OCI-LY7 (cell line): ENCODE measurements at regions not wholly inside any gene's neighbourhood (a gene's known extent, or its start where the extent isn't known, plus 50 kb on each side); places are given as distances from the start of the nearest gene placed in this dataset.

ENCODE experiments used
- BruUV-seq: library from RNA; stranded (reverse); fragments of 400-500 nt; replicated peaks from 2 replicates; lab custom pipeline; 2021; lab: Mats Ljungman, UMichigan
- CTCF ChIA-PET: fragments of 300-600 bp; sonication (Branson Sonifier 250); formaldehyde crosslinking; loops from one replicate; lab custom pipeline; 2022; ENCODE audit warnings: antibody characterized with exemption; ENCODE audit not compliant: unreplicated experiment; lab: Charles Lee
- POLR2A ChIA-PET: fragments of 300-600 bp; sonication (Branson Sonifier 250); formaldehyde crosslinking; loops from one replicate; lab custom pipeline; 2022; ENCODE audit warnings: antibody characterized with exemption; lab: Charles Lee
- DNase-seq: peaks from one replicate; pipeline ENCODE4 v3.0.0-alpha.2; 2015; ENCODE audit warnings: low spot score
- H2AFZ ChIP-seq: fragments of 200-600 bp; sonication (generic), shearing (Covaris generic); 2 replicates; pipeline ENCODE4 v1.6.1; 2014; ENCODE audit warnings: mild to moderate bottlenecking, antibody characterized with exemption, low read length, moderate library complexity
- H3K27ac ChIP-seq: fragments of 200-600 bp; sonication (generic); 2 replicates; pipeline ENCODE4 v1.5.1; 2014; ENCODE audit warnings: mixed run types, low read depth, mild to moderate bottlenecking, moderate library complexity, low read length, inconsistent platforms; ENCODE audit not compliant: poor library complexity, severe bottlenecking
- H3K36me3 ChIP-seq: fragments of 200-600 bp; sonication (generic); 2 replicates; pipeline ENCODE4 v1.6.1; 2014; ENCODE audit warnings: mild to moderate bottlenecking, antibody characterized with exemption, low read length, moderate library complexity, mixed read lengths; ENCODE audit not compliant: insufficient read depth
- H3K4me1 ChIP-seq: fragments of 200-600 bp; sonication (generic); 2 replicates; pipeline ENCODE4 v1.5.1; 2014; ENCODE audit warnings: mild to moderate bottlenecking, low read length; ENCODE audit not compliant: insufficient read depth, poor library complexity, severe bottlenecking
- H3K4me2 ChIP-seq: fragments of 200-600 bp; sonication (generic); 2 replicates; pipeline ENCODE4 v1.6.1; 2014; ENCODE audit warnings: mild to moderate bottlenecking, low read length
- H3K4me3 ChIP-seq: fragments of 200-600 bp; sonication (generic); 2 replicates; pipeline ENCODE4 v1.5.1; 2014; ENCODE audit warnings: mild to moderate bottlenecking, low read depth, low read length; ENCODE audit not compliant: poor library complexity, severe bottlenecking
- H3K79me2 ChIP-seq: fragments of 200-600 bp; sonication (generic); 2 replicates; pipeline ENCODE4 v1.6.1; 2016; ENCODE audit warnings: low read depth, mild to moderate bottlenecking, low read length, moderate library complexity, mixed read lengths; ENCODE audit not compliant: insufficient read depth
- H3K9me2 ChIP-seq: fragments of 200-600 bp; sonication (generic); 2 replicates; pipeline ENCODE4 v1.6.1; 2016; ENCODE audit warnings: mild to moderate bottlenecking, low read length, mixed read lengths; ENCODE audit not compliant: insufficient read depth
- H3K9me3 ChIP-seq: fragments of 200-600 bp; sonication (generic); 2 replicates; pipeline ENCODE4 v1.6.1; 2014; ENCODE audit warnings: mild to moderate bottlenecking, mixed run types, low read length, mixed read lengths
- H4K20me1 ChIP-seq: fragments of 200-600 bp; sonication (generic); 2 replicates; pipeline ENCODE4 v1.6.1; 2014; ENCODE audit warnings: mild to moderate bottlenecking, antibody characterized with exemption, low read length, moderate library complexity, mixed read lengths; ENCODE audit not compliant: insufficient read depth
- CTCF ChIP-seq: fragments of 200-600 bp; sonication (generic); conservative IDR thresholded peaks from 2 replicates; pipeline ENCODE4 v1.5.1; 2014; ENCODE audit warnings: mild to moderate bottlenecking, antibody characterized with exemption, low read length, moderate library complexity, mixed read lengths
- EZH2phosphoT487 ChIP-seq: fragments of 200-600 bp; sonication (generic); IDR thresholded peaks from 2 replicates; pipeline ENCODE4 v1.6.1; 2018; ENCODE audit warnings: low read depth, borderline replicate concordance, mild to moderate bottlenecking, mixed run types, antibody characterized with exemption, low read length, moderate library complexity, mixed read lengths
- intact Hi-C: fragments of 100-400 bp; cut with micrococcal nuclease; formaldehyde crosslinking; loops from one replicate; pipeline ENCODE4 v1.10.0; 2022; ENCODE audit not compliant: unreplicated experiment

- intact Hi-C loops: no loop called here
- H4K20me1 ChIP-seq: no peaks in the 10 kb centered on the region
- H3K9me2 ChIP-seq: no peaks in the 10 kb centered on the region
- no peaks in the 10 kb centered on the region for H3K79me2 ChIP-seq
- CTCF ChIA-PET: no interaction called here
- H3K27ac ChIP-seq: peak overlapping the region; percentile 65
- H3K4me2 ChIP-seq: peak overlapping the region; percentile 51
- H3K4me3 ChIP-seq: peak overlapping the region; percentile 9
- BruUV-seq: no TSS peak
- POLR2A ChIA-PET: interaction anchor here (0.5 to 1.3 kb wide), 7 partner anchors 9 to 1448 kb away, joined by 3 to 10 read pairs (median 3); no protein-coding TSS in a partner anchor
- H3K4me1 ChIP-seq: peaks cover 13% of the 10 kb centered on the region
- no peaks in the 10 kb centered on the region for H3K9me3 ChIP-seq
- TF ChIP-seq CTCF (no peak), EZH2phosphoT487 (no peak)
- no peaks in the 10 kb centered on the region for H3K36me3 ChIP-seq
- peak overlapping the region; percentile 77 for H2AFZ ChIP-seq
- peak; percentile 61 for DNase-seq
These were observed 70.0 kb upstream of the TNFSF4 start for GRCh38 chr1:173276922-173277800.

GRCh38 chr1:173280899-173281660 lies 73.9 kb upstream of the TNFSF4 start:
- BruUV-seq: no TSS peak
- no peak for DNase-seq
- no peaks in the 10 kb centered on the region for H3K36me3 ChIP-seq
- H3K79me2 ChIP-seq: no peaks in the 10 kb centered on the region
- no peaks in the 10 kb centered on the region for H3K9me2 ChIP-seq
- ChIA-PET POLR2A (no interaction called here), CTCF (no interaction called here)
- intact Hi-C loops: no loop called here
- TF ChIP-seq EZH2phosphoT487: no peak
- TF ChIP-seq CTCF: no peak
- no peak overlapping the region for H3K4me3 ChIP-seq
- no peak overlapping the region for H3K4me2 ChIP-seq
- no peaks in the 10 kb centered on the region for H4K20me1 ChIP-seq
- H2AFZ ChIP-seq: no peak overlapping the region
- H3K9me3 ChIP-seq: no peaks in the 10 kb centered on the region
- H3K27ac ChIP-seq: no peak overlapping the region
- peaks cover 13% of the 10 kb centered on the region for H3K4me1 ChIP-seq
